ENCODE measurements at regions not wholly inside any gene's neighbourhood (a gene's known extent, or its start where the extent isn't known, plus 50 kb on each side); places are given as distances from the start of the nearest gene placed in this dataset.
"Not testable (repeated sequence)": the region's sequence is repeated elsewhere in the genome, so short reads cannot be mapped to it uniquely, and the experiment has no call there.

DNA sequence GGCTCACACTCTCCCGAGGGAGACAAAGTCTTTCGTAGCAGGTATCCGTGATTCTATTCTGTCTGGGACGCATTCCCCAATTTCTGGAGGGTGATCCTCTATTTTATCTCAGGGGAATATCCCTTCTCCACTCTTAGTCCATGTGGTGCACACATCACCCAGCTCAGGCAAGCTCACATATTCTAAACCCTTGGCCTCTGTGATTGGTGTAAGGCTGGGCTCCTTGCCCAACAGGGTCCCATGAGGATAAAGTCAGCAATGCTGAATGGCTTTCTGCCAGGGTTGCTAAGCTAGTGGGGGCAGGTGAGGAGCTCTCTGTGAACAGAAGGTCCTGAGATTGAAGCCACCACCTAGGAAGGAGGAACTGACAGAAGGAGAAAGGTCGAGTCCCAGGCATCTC, 137.2 kb downstream of the CDH26 start:
- DNase-seq (ENCODE audit: low read depth, low spot score): no peak
- WGBS (ENCODE audit: insufficient coverage, insufficient read length): no CpG with 5 or more reads among the region's 5 CpGs
- no peaks in the 10 kb centered on the region for H3K36me3 ChIP-seq (ENCODE audit: control insufficient read depth, insufficient read depth, low read length)
- no peaks in the 10 kb centered on the region for H3K27me3 ChIP-seq (ENCODE audit: control insufficient read depth, insufficient read depth, low read length)
- no peak overlapping the region for H3K4me3 ChIP-seq (ENCODE audit: low read length)
- H3K9me3 ChIP-seq (ENCODE audit: control insufficient read depth, insufficient read depth, low read length): no peaks in the 10 kb centered on the region
- H3K4me1 ChIP-seq (ENCODE audit: control insufficient read depth, insufficient read depth, low read length): no peaks in the 10 kb centered on the region
- H3K27ac ChIP-seq (ENCODE audit: low read length): no peak overlapping the region

- H3K4me1 ChIP-seq (ENCODE audit: control insufficient read depth, insufficient read depth, low read length): no peaks in the 10 kb centered on the region
- WGBS (ENCODE audit: insufficient coverage, insufficient read length): no CpG with 5 or more reads among the region's 10 CpGs
- no peak overlapping the region for H3K27ac ChIP-seq (ENCODE audit: low read length)
- no peak for DNase-seq (ENCODE audit: low read depth, low spot score)
- H3K4me3 ChIP-seq (ENCODE audit: low read length): no peak overlapping the region
- no peaks in the 10 kb centered on the region for H3K36me3 ChIP-seq (ENCODE audit: control insufficient read depth, insufficient read depth, low read length)
- H3K9me3 ChIP-seq (ENCODE audit: control insufficient read depth, insufficient read depth, low read length): no peaks in the 10 kb centered on the region
- no peaks in the 10 kb centered on the region for H3K27me3 ChIP-seq (ENCODE audit: control insufficient read depth, insufficient read depth, low read length)
These were observed 137.9 kb downstream of the CDH26 start for GRCh38 chr20:60096166-60096565.

- no peak for DNase-seq (ENCODE audit: low read depth, low spot score)
- Histone ChIP-seq H3K36me3 (ENCODE audit: control insufficient read depth, insufficient read depth, low read length) (no peaks in the 10 kb centered on the region), H3K4me3 (ENCODE audit: low read length) (no peak overlapping the region), H3K9me3 (ENCODE audit: control insufficient read depth, insufficient read depth, low read length) (no peaks in the 10 kb centered on the region), H3K27ac (ENCODE audit: low read length) (no peak overlapping the region), H3K27me3 (ENCODE audit: control insufficient read depth, insufficient read depth, low read length) (peaks cover 2% of the 10 kb centered on the region; the same call in 1 of the 2 replicates), H3K4me1 (ENCODE audit: control insufficient read depth, insufficient read depth, low read length) (no peaks in the 10 kb centered on the region)
- WGBS (ENCODE audit: insufficient coverage, insufficient read length): no CpG with 5 or more reads among the region's 4 CpGs
These were observed 139.1 kb downstream of the CDH26 start for GRCh38 chr20:60097285-60097684.

DNA sequence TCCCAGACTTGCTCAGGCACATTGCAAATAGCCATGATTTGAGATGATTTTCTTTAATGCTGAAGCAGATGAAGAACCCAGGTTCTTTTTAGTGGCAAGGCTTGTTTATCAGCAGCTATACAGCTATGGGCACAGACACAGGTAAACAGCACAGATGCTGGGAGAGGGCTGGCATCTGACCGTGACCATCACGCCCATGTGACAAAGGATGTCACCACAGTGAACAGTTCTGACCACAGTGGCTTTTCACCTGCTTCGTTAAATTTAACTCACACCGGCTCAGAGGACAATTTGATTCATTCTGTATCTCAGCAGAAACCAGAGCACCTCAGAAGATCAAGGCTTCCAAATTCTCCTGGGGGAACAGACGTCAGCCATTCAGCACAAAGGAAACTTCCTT, 142.6 kb downstream of the CDH26 start:
- no CpG with 5 or more reads among the region's 5 CpGs for WGBS (ENCODE audit: insufficient coverage, insufficient read length)
- Histone ChIP-seq H3K36me3 (ENCODE audit: control insufficient read depth, insufficient read depth, low read length) (no peaks in the 10 kb centered on the region), H3K27me3 (ENCODE audit: control insufficient read depth, insufficient read depth, low read length) (peaks cover 14% of the 10 kb centered on the region), H3K4me3 (ENCODE audit: low read length) (no peak overlapping the region), H3K27ac (ENCODE audit: low read length) (no peak overlapping the region), H3K4me1 (ENCODE audit: control insufficient read depth, insufficient read depth, low read length) (no peaks in the 10 kb centered on the region), H3K9me3 (ENCODE audit: control insufficient read depth, insufficient read depth, low read length) (no peaks in the 10 kb centered on the region)
- DNase-seq (ENCODE audit: low read depth, low spot score): no peak

DNA sequence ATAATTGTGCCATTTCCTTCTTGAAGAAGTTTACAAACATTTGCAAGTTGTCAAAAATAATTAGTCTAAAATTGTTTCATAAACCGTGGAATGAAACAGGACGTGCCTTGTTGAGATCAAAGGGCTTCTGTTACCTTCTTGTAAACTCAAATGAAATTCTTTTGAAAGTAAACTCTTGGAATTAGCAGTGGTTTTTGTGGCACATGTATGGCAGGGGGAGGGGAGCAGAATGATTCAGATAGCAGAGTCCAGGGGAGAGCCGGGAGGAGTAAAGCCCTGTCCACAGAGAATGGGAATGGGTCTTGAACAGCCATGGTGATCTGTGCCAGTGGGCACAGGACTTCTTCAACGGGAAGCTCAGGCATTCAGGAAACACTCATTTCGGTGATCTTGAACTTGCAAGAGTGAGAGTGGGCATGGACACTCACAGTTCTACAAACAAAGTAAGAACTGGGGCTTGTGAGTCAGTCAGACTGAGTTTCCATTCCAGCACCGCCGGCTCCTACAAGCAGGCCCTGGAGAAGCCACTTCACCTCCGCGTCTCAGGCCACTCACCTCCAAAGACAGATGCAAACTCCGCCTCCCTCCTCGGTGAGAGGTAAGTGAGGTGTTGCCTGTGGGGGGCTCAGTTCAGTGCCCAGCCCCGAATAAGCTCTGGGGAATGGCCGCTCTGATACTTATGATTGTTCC, 143.1 kb downstream of the CDH26 start:
- H3K36me3 ChIP-seq (ENCODE audit: control insufficient read depth, insufficient read depth, low read length): no peaks in the 10 kb centered on the region
- WGBS (ENCODE audit: insufficient coverage, insufficient read length): no CpG with 5 or more reads among the region's 13 CpGs

DNA sequence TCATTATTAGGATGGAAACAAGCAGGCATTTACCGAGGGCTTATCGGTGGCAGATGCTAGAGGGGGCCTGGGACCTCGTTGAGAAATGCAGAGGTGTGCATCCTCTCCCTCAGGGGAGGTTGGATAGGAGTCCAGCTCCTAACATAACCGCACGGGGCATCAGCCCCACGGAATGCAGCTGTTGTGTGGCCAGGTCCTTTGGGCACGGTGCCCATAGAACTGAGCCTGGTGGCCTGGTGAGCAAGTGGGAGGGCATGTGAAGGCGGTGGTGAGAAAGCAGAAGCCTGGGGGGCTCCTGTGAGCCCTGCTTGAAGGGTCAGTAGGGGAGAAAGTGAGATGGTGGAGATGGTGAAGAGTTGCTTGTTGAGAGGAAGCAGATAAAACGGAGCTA, 143.7 kb downstream of the CDH26 start:
- no peak overlapping the region for H3K27ac ChIP-seq (ENCODE audit: low read length)
- WGBS (ENCODE audit: insufficient coverage, insufficient read length): no CpG with 5 or more reads among the region's 9 CpGs

More for the DNA sequence above, 143.1 kb downstream of the CDH26 start:
- H3K27me3 ChIP-seq (ENCODE audit: control insufficient read depth, insufficient read depth, low read length): peaks cover 16% of the 10 kb centered on the region
- no peak overlapping the region for H3K27ac ChIP-seq (ENCODE audit: low read length)
- no peaks in the 10 kb centered on the region for H3K4me1 ChIP-seq (ENCODE audit: control insufficient read depth, insufficient read depth, low read length)
- no peak for DNase-seq (ENCODE audit: low read depth, low spot score)
- H3K4me3 ChIP-seq (ENCODE audit: low read length): no peak overlapping the region
- no peaks in the 10 kb centered on the region for H3K9me3 ChIP-seq (ENCODE audit: control insufficient read depth, insufficient read depth, low read length)

DNA sequence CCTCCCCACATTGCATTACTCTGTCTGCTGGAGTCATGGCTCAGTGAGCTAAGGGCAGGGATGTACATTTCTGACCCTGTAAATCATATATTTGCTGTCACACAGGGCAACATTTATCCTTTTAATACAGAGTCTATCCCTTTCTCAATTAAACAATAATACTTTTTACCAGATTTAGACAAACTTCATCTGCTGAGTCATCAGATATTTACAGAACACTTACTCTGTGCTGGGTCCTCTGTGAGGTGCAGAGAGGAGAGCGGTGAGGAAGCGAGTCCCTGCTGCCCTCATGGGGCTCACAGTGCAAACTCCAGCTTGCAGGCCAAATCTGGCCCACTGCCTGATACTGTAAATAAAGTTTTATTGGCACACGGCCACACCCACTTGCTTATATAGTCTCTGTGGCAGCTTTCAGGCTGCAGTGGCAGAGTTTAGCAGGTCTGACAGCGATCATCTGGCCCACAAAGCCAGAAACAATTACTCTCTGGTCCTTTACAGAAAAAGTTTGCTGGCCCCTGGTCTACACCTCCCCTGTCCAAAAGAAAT, 144.5 kb downstream of the CDH26 start:
- WGBS (ENCODE audit: insufficient coverage, insufficient read length): no CpG with 5 or more reads among the region's 4 CpGs
- Histone ChIP-seq H3K4me1 (ENCODE audit: control insufficient read depth, insufficient read depth, low read length) (no peaks in the 10 kb centered on the region), H3K27ac (ENCODE audit: low read length) (no peak overlapping the region), H3K9me3 (ENCODE audit: control insufficient read depth, insufficient read depth, low read length) (no peaks in the 10 kb centered on the region), H3K36me3 (ENCODE audit: control insufficient read depth, insufficient read depth, low read length) (no peaks in the 10 kb centered on the region), H3K27me3 (ENCODE audit: control insufficient read depth, insufficient read depth, low read length) (peaks cover 18% of the 10 kb centered on the region), H3K4me3 (ENCODE audit: low read length) (no peak overlapping the region)
- DNase-seq (ENCODE audit: low read depth, low spot score): no peak

More for the DNA sequence above, 143.7 kb downstream of the CDH26 start:
- peaks cover 16% of the 10 kb centered on the region for H3K27me3 ChIP-seq (ENCODE audit: control insufficient read depth, insufficient read depth, low read length)
- H3K4me3 ChIP-seq (ENCODE audit: low read length): no peak overlapping the region
- no peaks in the 10 kb centered on the region for H3K36me3 ChIP-seq (ENCODE audit: control insufficient read depth, insufficient read depth, low read length)
- DNase-seq (ENCODE audit: low read depth, low spot score): no peak
- H3K9me3 ChIP-seq (ENCODE audit: control insufficient read depth, insufficient read depth, low read length): no peaks in the 10 kb centered on the region
- no peaks in the 10 kb centered on the region for H3K4me1 ChIP-seq (ENCODE audit: control insufficient read depth, insufficient read depth, low read length)

DNA sequence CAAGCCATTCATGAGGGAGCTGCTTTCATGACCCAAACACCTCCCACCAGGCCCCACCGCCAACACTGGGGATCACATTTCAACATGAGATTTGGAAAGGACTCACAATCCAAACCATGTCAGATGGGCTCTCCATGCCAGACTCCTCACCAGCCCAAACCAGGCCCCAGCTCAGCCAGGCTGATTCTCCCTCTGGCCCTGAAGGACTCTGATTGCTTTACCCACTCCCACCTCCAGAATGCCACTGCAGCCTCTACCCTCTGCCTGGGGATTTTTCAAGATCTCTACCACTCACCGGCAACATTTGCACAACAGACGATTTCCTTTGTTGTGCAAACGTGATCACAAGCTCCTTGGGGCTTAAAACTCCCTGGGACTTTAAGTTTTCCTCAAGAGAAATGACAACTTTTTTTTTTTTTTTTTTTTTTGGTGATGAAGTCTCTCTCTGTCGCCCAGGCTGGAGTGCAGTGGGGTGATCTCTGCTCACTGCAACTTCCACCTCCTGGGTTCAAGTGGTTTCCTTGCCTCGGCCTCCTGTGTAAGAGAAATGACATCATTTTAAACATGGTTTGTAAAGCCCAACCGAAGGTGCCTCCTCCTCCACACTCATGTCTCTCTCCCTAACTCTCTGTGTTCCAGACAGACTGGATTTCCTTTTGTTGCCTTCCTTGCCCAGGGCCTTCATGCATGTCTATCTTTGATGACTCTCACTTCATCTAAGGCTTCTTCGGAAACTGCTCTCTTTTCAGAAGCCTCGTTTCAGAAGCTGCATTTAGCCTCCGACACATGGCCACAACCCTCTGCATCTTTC, 147.0 kb downstream of the CDH26 start:
- no CpG with 5 or more reads among the region's 10 CpGs for WGBS (ENCODE audit: insufficient coverage, insufficient read length)
- Histone ChIP-seq H3K9me3 (ENCODE audit: control insufficient read depth, insufficient read depth, low read length) (no peaks in the 10 kb centered on the region), H3K4me3 (ENCODE audit: low read length) (no peak overlapping the region), H3K36me3 (ENCODE audit: control insufficient read depth, insufficient read depth, low read length) (no peaks in the 10 kb centered on the region), H3K27ac (ENCODE audit: low read length) (no peak overlapping the region), H3K27me3 (ENCODE audit: control insufficient read depth, insufficient read depth, low read length) (peaks cover 18% of the 10 kb centered on the region), H3K4me1 (ENCODE audit: control insufficient read depth, insufficient read depth, low read length) (no peaks in the 10 kb centered on the region)
- DNase-seq (ENCODE audit: low read depth, low spot score): peak; percentile 31

DNA sequence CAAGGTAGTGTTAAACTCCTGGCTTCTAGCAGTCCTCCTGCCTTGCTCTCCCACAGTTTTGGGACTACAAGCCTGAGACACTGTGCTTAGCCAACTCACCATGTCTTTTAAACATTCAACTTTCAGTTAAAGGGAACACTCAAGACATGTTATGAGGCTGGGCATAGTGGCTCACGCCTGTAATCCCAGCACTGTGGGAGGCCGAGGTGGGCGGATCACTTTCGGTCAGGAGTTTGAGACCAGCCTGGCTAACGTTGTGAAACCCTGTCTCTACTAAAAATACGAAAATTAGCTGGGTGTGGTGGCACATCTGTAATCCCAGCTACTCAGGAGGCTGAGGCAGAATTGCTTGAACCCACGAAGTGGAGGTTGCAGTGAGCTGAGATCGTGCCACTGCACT, 148.0 kb downstream of the CDH26 start:
- H3K9me3 ChIP-seq (ENCODE audit: control insufficient read depth, insufficient read depth, low read length); H3K27ac ChIP-seq (ENCODE audit: low read length); H3K4me3 ChIP-seq (ENCODE audit: low read length); H3K4me1 ChIP-seq (ENCODE audit: control insufficient read depth, insufficient read depth, low read length); DNase-seq (ENCODE audit: low read depth, low spot score); H3K36me3 ChIP-seq (ENCODE audit: control insufficient read depth, insufficient read depth, low read length): not testable (repeated sequence)
- peaks cover 18% of the 10 kb centered on the region for H3K27me3 ChIP-seq (ENCODE audit: control insufficient read depth, insufficient read depth, low read length)
- no CpG with 5 or more reads among the region's 8 CpGs for WGBS (ENCODE audit: insufficient coverage, insufficient read length)

DNA sequence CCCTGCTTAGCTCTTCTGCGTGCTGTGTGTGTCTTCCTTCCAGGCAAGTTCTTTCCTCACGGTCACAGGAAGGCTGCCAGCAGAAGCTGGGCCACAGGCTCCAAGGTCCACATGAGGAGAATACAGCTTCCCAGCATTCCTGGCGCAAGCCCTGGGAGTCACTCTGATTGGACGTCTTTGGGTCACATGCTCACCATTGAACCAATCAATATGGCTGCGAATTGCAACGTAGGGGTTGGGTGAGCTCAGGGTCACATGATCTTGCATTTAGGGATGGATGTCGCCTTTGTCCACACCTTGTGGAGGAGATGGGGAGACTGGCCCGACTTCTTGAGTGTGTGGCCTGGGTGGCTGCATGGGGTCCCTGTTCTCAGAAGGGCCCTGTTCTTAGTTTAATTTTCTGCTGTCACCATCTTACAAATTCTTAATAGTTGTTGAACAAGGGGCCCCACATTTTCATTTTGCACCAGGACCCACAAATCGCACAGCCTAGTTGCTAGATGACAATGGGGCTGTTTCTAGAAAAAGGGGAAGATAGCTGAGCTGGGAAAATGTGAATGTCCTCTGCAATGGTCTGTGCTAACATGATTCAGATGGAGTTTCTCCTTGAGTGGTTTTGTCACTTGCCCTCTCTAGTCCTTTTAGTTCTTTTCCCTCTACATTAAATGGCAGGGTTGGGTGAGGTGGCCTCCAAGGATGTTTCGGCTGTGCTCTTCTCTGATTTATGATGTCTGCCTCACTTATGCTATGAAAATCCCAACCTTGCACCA, 149.6 kb downstream of the CDH26 start:
- Histone ChIP-seq H3K4me1 (ENCODE audit: control insufficient read depth, insufficient read depth, low read length) (no peaks in the 10 kb centered on the region), H3K36me3 (ENCODE audit: control insufficient read depth, insufficient read depth, low read length) (no peaks in the 10 kb centered on the region), H3K9me3 (ENCODE audit: control insufficient read depth, insufficient read depth, low read length) (no peaks in the 10 kb centered on the region), H3K4me3 (ENCODE audit: low read length) (no peak overlapping the region), H3K27me3 (ENCODE audit: control insufficient read depth, insufficient read depth, low read length) (peaks cover 14% of the 10 kb centered on the region; the same call in 1 of the 2 replicates), H3K27ac (ENCODE audit: low read length) (no peak overlapping the region)
- no CpG with 5 or more reads among the region's 10 CpGs for WGBS (ENCODE audit: insufficient coverage, insufficient read length)
- DNase-seq (ENCODE audit: low read depth, low spot score): no peak
